Ovary (tissue), 7 donors: ENCODE measurements at regions not wholly inside any gene's neighbourhood (a gene's known extent, or its start where the extent isn't known, plus 50 kb on each side); places are given as distances from the start of the nearest gene placed in this dataset.

Experiments
- DNase-seq, 5 donors: peaks; one replicate each; pipeline ENCODE4 v3.0.0-alpha.2; 2019 to 2020
- H3K27ac ChIP-seq, 2 donors: fragments of 200-600 bp; one replicate each; pipeline versions ENCODE4 v1.5.1 to v1.8.0; 2019 to 2022
- H3K27me3 ChIP-seq: fragments of 200-600 bp; one replicate; pipeline ENCODE4 v1.8.0; 2022
- H3K36me3 ChIP-seq: fragments of 200-600 bp; sonication (generic); one replicate; pipeline ENCODE4 v1.5.1; 2019
- H3K4me1 ChIP-seq: one replicate; pipeline ENCODE4 v1.8.1; 2013; ENCODE audit warnings: mild to moderate bottlenecking, moderate library complexity; ENCODE audit not compliant: insufficient read depth
- H3K4me3 ChIP-seq: fragments of 200-600 bp; sonication (generic); one replicate; pipeline ENCODE4 v1.5.1; 2017
- H3K9me3 ChIP-seq, 2 donors: fragments of 200-600 bp in 1 of 2; sonication (generic) in 1 of 2; one replicate each; pipeline versions ENCODE4 v1.5.1 to v1.8.1; 2013 to 2019; ENCODE audit warnings: mild to moderate bottlenecking in 1 of 2, moderate library complexity in 1 of 2
- CTCF ChIP-seq, 3 donors: fragments of 450-650 bp in 2 of 3; fragments of 200-600 bp in 1 of 3; IDR thresholded peaks; one replicate each; pipeline versions ENCODE4 v1.5.1 to v1.8.0; 2016 to 2022; ENCODE audit warnings: antibody characterized with exemption in 3 of 3, mild to moderate bottlenecking in 1 of 3
- EP300 ChIP-seq: sonication (generic); formaldehyde crosslinking; IDR thresholded peaks from one replicate; pipeline ENCODE4 v1.6.1; 2017; ENCODE audit warnings: antibody characterized with exemption
- POLR2A ChIP-seq: fragments of 450-650 bp; IDR thresholded peaks from one replicate; pipeline ENCODE4 v1.6.1; 2017; ENCODE audit warnings: antibody characterized with exemption, mild to moderate bottlenecking, moderate library complexity
- WGBS, 3 donors: extraction: QIAGEN DNeasy Blood & Tissue Kit in 1 of 3; methylation state at CpG; one replicate each; pipeline versions ENCODE4 v1.1.5 to v1.1.7; 2013 to 2017; 5-methylcytosine and 5-hydroxymethylcytosine counted together
- intact Hi-C, 4 donors: fragments of 100-400 bp; cut with DNase I; formaldehyde crosslinking; loops; one replicate each; pipeline versions ENCODE4 v1.11.0 to v1.15.1; 2022 to 2023
- donor health status: DM: no; HTN: no; CAD: no; lungs with moderate emphysema.
- donor health status: DM: no; HTN: no; CAD: no.
- donor health status: Bipolar disorder and iron deficiency.
- donor health status: DM: no; HTN: no; CAD: no.
- donor health status: DM: yes; HTN: yes; CAD: no.

- H3K27ac ChIP-seq = no peak overlapping the region
- WGBS, 3 donors = 29 to 50% (median 41%) methylated on average over 2 of the region's 2 CpGs
- no peaks in the 10 kb centered on the region for H3K36me3 ChIP-seq
- no peaks in the 10 kb centered on the region for H3K9me3 ChIP-seq
- intact Hi-C loops = no loop called here
- no peak for TF ChIP-seq POLR2A
- TF ChIP-seq CTCF (IDR thresholded peaks at IDR 0.05) = no peak
- TF ChIP-seq EP300 = no peak
- no peak for DNase-seq
- H3K4me1 ChIP-seq = no peaks in the 10 kb centered on the region
- H3K4me3 ChIP-seq = no peak overlapping the region
- no peaks in the 10 kb centered on the region for H3K27me3 ChIP-seq
Measured at GRCh38 chr20:16842486-16843120, 94.4 kb downstream of the OTOR start.

GRCh38 chr20:16844406-16844805 is 96.2 kb downstream of the OTOR start:
- 81 to 83% (median 81%) methylated on average over 1 of the region's 1 CpG for WGBS, 3 donors
- DNase-seq = no peak
- H3K4me1 ChIP-seq = no peaks in the 10 kb centered on the region

GRCh38 chr20:16846006-16846405 is 97.8 kb downstream of the OTOR start:
- DNase-seq = no peak
- no peaks in the 10 kb centered on the region for H3K9me3 ChIP-seq
- H3K27ac ChIP-seq = no peak overlapping the region
- no peaks in the 10 kb centered on the region for H3K27me3 ChIP-seq
- WGBS, 3 donors = 76 to 89% (median 89%) methylated on average over 1 of the region's 1 CpG
- intact Hi-C loops = no loop called here
- no peak for TF ChIP-seq POLR2A
- TF ChIP-seq EP300 = no peak
- TF ChIP-seq CTCF (IDR thresholded peaks at IDR 0.05) = no peak
- H3K36me3 ChIP-seq = no peaks in the 10 kb centered on the region
- no peak overlapping the region for H3K4me3 ChIP-seq
- H3K4me1 ChIP-seq = no peaks in the 10 kb centered on the region

More at GRCh38 chr20:16844406-16844805, 96.2 kb downstream of the OTOR start:
- intact Hi-C loops = no loop called here
- no peaks in the 10 kb centered on the region for H3K36me3 ChIP-seq
- no peak overlapping the region for H3K4me3 ChIP-seq
- no peaks in the 10 kb centered on the region for H3K27me3 ChIP-seq
- H3K9me3 ChIP-seq = no peaks in the 10 kb centered on the region
- H3K27ac ChIP-seq = no peak overlapping the region
- TF ChIP-seq CTCF (IDR thresholded peaks at IDR 0.05) (no peak), POLR2A (no peak), EP300 (no peak)

- DNase-seq = no peak
- no peak overlapping the region for H3K4me3 ChIP-seq
- H3K27ac ChIP-seq = no peak overlapping the region
- no peaks in the 10 kb centered on the region for H3K9me3 ChIP-seq
- no peaks in the 10 kb centered on the region for H3K27me3 ChIP-seq
- no peak for TF ChIP-seq POLR2A
- intact Hi-C loops = no loop called here
- H3K36me3 ChIP-seq = no peaks in the 10 kb centered on the region
- H3K4me1 ChIP-seq = no peaks in the 10 kb centered on the region
Measured at GRCh38 chr20:16848061-16848460, 99.9 kb downstream of the OTOR start.

- 62 to 70% (median 67%) methylated on average over 1 of the region's 1 CpG for WGBS, 3 donors
- H3K36me3 ChIP-seq = no peaks in the 10 kb centered on the region
- no peaks in the 10 kb centered on the region for H3K27me3 ChIP-seq
- H3K4me1 ChIP-seq = no peaks in the 10 kb centered on the region
- TF ChIP-seq POLR2A (no peak), EP300 (no peak), CTCF (IDR thresholded peaks at IDR 0.05) (no peak)
- H3K9me3 ChIP-seq = no peaks in the 10 kb centered on the region
- intact Hi-C loops = no loop called here
- no peak overlapping the region for H3K4me3 ChIP-seq
- no peak for DNase-seq
- H3K27ac ChIP-seq = no peak overlapping the region
Measured at GRCh38 chr20:16848526-16848925, 100.4 kb downstream of the OTOR start.
